Fibroblast of lung (primary cell): ENCODE measurements at regions not wholly inside any gene's neighbourhood (a gene's known extent, or its start where the extent isn't known, plus 50 kb on each side); places are given as distances from the start of the nearest gene placed in this dataset.

ENCODE experiments used
- EZH2 ChIP-seq: IDR thresholded peaks from 2 replicates; pipeline ENCODE4 v1.5.1; 2012; ENCODE audit warnings: low read length, control low read depth, mild to moderate bottlenecking; ENCODE audit errors: missing control alignments
- TF ChIP-seq, protein P1 (sequence below), 2 donors: IDR thresholded peaks in 1 of 2; conservative IDR thresholded peaks in 1 of 2; 1 replicate in 1 of 2; 2 replicates in 1 of 2; pipeline ENCODE4 v1.5.1; 2011 to 2012; ENCODE audit warnings: low read length in 2 of 2, control low read depth in 1 of 2, inconsistent platforms in 1 of 2, low read depth in 1 of 2, mild to moderate bottlenecking in 1 of 2

DNA sequence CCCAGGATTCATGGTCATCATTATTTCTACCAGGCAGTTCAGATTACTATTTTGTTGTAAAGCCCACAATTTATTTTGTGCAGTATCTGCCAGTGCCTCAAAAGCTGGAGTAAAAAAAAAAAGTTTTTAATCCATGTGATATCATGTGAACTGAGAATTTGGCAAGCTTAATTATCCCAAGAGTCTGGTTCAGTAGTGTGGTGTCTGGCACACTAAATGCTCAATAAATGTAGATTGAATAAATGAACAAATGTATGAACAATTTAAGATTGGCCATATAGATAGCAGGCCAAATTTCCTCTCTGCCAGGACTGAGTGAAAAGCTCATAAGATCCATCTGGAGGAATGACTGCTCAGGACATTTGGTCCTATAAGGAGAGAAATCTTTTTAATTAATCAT, 533.0 kb downstream of the TLE1 start:
- TF ChIP-seq, protein P1, sequence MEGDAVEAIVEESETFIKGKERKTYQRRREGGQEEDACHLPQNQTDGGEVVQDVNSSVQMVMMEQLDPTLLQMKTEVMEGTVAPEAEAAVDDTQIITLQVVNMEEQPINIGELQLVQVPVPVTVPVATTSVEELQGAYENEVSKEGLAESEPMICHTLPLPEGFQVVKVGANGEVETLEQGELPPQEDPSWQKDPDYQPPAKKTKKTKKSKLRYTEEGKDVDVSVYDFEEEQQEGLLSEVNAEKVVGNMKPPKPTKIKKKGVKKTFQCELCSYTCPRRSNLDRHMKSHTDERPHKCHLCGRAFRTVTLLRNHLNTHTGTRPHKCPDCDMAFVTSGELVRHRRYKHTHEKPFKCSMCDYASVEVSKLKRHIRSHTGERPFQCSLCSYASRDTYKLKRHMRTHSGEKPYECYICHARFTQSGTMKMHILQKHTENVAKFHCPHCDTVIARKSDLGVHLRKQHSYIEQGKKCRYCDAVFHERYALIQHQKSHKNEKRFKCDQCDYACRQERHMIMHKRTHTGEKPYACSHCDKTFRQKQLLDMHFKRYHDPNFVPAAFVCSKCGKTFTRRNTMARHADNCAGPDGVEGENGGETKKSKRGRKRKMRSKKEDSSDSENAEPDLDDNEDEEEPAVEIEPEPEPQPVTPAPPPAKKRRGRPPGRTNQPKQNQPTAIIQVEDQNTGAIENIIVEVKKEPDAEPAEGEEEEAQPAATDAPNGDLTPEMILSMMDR (conservative IDR thresholded peaks at IDR 0.05 in 1 of 2, IDR thresholded peaks at IDR 0.05 in 1 of 2; ENCODE audit: low read depth in 1 of 2, low read length in 2 of 2): no peak
- no peak for TF ChIP-seq EZH2
